Calu3 (cell line): ENCODE measurements at regions not wholly inside any gene's neighbourhood (a gene's known extent, or its start where the extent isn't known, plus 50 kb on each side); places are given as distances from the start of the nearest gene placed in this dataset.

Source experiments
- BruUV-seq: library from RNA; stranded (reverse); fragments of 400-500 nt; replicated peaks from 2 replicates; lab custom pipeline; 2021; lab: Mats Ljungman, UMichigan
- CTCF ChIA-PET: fragments of 300-600 bp; sonication (Branson Sonifier 250); formaldehyde crosslinking; loops from one replicate; lab custom pipeline; 2022; ENCODE audit warnings: antibody characterized with exemption; lab: Charles Lee
- DNase-seq: peaks from one replicate; pipeline ENCODE4 v3.0.0; 2022
- H3K27ac Mint-ChIP-seq: one replicate; pipeline ENCODE4 v1.8.0; 2022; ENCODE audit warnings: mixed read lengths; ENCODE audit not compliant: unreplicated experiment
- H3K27me3 Mint-ChIP-seq: one replicate; pipeline ENCODE4 v1.8.0; 2022; ENCODE audit warnings: mixed read lengths; ENCODE audit not compliant: unreplicated experiment
- H3K36me3 Mint-ChIP-seq: one replicate; pipeline ENCODE4 v1.8.0; 2022; ENCODE audit warnings: mild to moderate bottlenecking, moderate library complexity, mixed read lengths; ENCODE audit not compliant: insufficient read depth, unreplicated experiment
- H3K4me1 Mint-ChIP-seq: one replicate; pipeline ENCODE4 v1.8.0; 2022; ENCODE audit warnings: mild to moderate bottlenecking, low read depth, mixed read lengths; ENCODE audit not compliant: unreplicated experiment
- H3K4me3 Mint-ChIP-seq: one replicate; pipeline ENCODE4 v1.8.0; 2022; ENCODE audit warnings: mild to moderate bottlenecking, low read depth, moderate library complexity, mixed read lengths; ENCODE audit not compliant: unreplicated experiment
- H3K9me3 Mint-ChIP-seq: one replicate; pipeline ENCODE4 v1.8.0; 2022; ENCODE audit warnings: low read depth, mixed read lengths; ENCODE audit not compliant: unreplicated experiment
- intact Hi-C: fragments of 100-400 bp; cut with micrococcal nuclease; formaldehyde crosslinking; loops from one replicate; pipeline ENCODE4 v1.10.0; 2022; ENCODE audit not compliant: unreplicated experiment
- TF ChIP-seq, protein P1 (sequence below): fragments of 200-600 bp; IDR thresholded peaks from one replicate; pipeline ENCODE4 v1.8.0; 2022; ENCODE audit warnings: antibody characterized with exemption; ENCODE audit not compliant: unreplicated experiment

DNA sequence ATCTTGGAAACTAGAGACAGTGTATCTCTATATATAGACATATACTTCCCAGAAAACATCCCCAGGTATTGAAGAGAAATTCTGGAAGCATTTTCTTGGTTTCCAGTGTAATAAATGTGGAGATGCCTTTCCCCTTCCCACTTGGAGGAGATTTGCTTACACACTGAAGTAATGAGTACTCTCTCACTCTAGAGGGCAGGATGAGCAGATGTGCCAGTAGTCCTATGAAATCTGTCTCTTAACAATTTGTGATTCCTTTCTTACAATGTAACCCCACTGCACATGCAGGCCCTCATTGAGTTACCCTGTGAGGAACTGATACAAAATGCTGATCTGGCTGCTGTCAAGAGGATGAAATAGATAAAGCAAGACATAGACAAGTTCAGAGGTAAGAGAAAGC is 567.2 kb downstream of the SLCO4C1 start:
- H3K9me3 Mint-ChIP-seq: no peaks in the 10 kb centered on the region
- H3K27me3 Mint-ChIP-seq: no peaks in the 10 kb centered on the region
- H3K4me3 Mint-ChIP-seq: no peak overlapping the region
- H3K27ac Mint-ChIP-seq: no peak overlapping the region
- no TSS peak for BruUV-seq
- CTCF ChIA-PET: no interaction called here
- DNase-seq: no peak
- intact Hi-C loops: loop anchor here (1.0 kb wide), 1 partner anchor 328 kb away; no protein-coding TSS in a partner anchor
- no peaks in the 10 kb centered on the region for H3K36me3 Mint-ChIP-seq
- TF ChIP-seq, protein P1, sequence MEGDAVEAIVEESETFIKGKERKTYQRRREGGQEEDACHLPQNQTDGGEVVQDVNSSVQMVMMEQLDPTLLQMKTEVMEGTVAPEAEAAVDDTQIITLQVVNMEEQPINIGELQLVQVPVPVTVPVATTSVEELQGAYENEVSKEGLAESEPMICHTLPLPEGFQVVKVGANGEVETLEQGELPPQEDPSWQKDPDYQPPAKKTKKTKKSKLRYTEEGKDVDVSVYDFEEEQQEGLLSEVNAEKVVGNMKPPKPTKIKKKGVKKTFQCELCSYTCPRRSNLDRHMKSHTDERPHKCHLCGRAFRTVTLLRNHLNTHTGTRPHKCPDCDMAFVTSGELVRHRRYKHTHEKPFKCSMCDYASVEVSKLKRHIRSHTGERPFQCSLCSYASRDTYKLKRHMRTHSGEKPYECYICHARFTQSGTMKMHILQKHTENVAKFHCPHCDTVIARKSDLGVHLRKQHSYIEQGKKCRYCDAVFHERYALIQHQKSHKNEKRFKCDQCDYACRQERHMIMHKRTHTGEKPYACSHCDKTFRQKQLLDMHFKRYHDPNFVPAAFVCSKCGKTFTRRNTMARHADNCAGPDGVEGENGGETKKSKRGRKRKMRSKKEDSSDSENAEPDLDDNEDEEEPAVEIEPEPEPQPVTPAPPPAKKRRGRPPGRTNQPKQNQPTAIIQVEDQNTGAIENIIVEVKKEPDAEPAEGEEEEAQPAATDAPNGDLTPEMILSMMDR: no peak
- H3K4me1 Mint-ChIP-seq: peaks cover 14% of the 10 kb centered on the region

DNA sequence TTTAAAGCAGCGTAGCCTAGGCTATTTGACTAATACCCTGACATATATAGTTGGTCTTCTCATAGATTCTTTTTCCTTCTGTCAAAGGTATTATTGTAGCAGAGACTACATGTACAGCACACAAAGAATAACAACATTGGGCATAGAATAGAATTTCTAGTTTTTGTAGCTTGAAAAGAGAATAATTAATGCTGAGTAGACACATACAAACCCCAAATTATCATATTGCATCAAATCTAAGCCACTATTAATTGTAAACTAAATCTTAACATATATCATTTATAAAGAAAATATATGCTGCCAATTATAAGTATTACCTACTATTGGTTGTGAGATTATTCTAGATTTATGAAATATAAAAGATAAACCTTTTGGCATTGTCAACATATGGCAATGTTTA is 574.5 kb downstream of the SLCO4C1 start:
- H3K4me1 Mint-ChIP-seq: no peaks in the 10 kb centered on the region
- TF ChIP-seq, protein P1: no peak
- no peak for DNase-seq
- intact Hi-C loops: no loop called here
- H3K4me3 Mint-ChIP-seq: no peak overlapping the region
- H3K27me3 Mint-ChIP-seq: no peaks in the 10 kb centered on the region
- BruUV-seq: no TSS peak
- peaks cover 3% of the 10 kb centered on the region for H3K9me3 Mint-ChIP-seq
- H3K27ac Mint-ChIP-seq: no peak overlapping the region
- CTCF ChIA-PET: no interaction called here
- H3K36me3 Mint-ChIP-seq: no peaks in the 10 kb centered on the region

DNA sequence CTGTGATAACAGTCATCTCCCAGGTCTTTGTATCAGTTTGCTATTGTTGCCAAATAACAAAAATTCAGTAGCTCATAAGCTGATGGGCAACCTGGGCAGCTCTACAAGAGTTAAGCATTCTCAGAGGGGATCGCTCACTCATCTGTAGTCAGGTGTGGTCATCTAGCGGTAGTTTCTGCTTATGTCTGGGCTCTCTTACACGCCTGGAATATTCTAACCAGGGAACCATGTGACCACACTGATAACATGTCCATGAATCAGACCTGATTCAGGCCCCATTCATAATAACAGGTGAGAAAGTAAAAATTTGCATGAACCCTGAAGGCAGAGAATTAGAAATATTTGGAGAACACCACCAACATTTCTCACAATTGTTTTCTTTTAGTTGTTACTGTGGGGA is 576.1 kb downstream of the SLCO4C1 start:
- Mint-ChIP-seq H3K27me3 (no peaks in the 10 kb centered on the region), H3K4me3 (no peak overlapping the region), H3K36me3 (no peaks in the 10 kb centered on the region), H3K4me1 (no peaks in the 10 kb centered on the region), H3K9me3 (peaks cover 3% of the 10 kb centered on the region), H3K27ac (no peak overlapping the region)
- intact Hi-C loops: no loop called here
- TF ChIP-seq, protein P1: no peak
- CTCF ChIA-PET: no interaction called here
- no TSS peak for BruUV-seq
- no peak for DNase-seq

DNA sequence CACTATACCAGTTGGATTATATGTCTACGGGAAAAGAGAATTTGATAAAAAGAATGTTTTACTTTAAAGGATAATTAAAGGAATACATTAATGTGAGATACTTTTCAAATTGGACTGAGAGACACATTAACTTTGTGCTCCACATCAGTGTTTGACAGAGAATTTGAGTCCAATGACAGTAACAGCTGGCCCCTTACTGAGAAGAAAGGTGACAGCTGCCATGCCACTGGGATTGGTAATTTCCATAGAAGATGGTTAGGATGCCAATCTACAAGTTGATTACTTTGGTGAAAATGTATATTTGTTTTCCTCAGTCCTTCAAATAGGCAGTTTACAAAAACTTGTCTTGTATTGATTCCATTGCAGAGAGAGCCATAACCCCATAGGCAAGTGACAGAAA is 578.4 kb downstream of the SLCO4C1 start:
- Mint-ChIP-seq H3K36me3 (no peaks in the 10 kb centered on the region), H3K4me1 (no peaks in the 10 kb centered on the region), H3K27me3 (no peaks in the 10 kb centered on the region), H3K4me3 (no peak overlapping the region), H3K9me3 (peaks cover 8% of the 10 kb centered on the region), H3K27ac (no peak overlapping the region)
- TF ChIP-seq, protein P1: no peak
- CTCF ChIA-PET: no interaction called here
- no TSS peak for BruUV-seq
- intact Hi-C loops: no loop called here
- DNase-seq: no peak
